Activated naive CD4-positive, alpha-beta T cell treated with anti-CD3 and anti-CD28 coated beads, Interleukin-2, amount 50 U/mL, for 24 hours (primary cell): ENCODE measurements at regions not wholly inside any gene's neighbourhood (a gene's known extent, or its start where the extent isn't known, plus 50 kb on each side); places are given as distances from the start of the nearest gene placed in this dataset.

Experiments used
- H3K27ac Mint-ChIP-seq: one replicate; pipeline ENCODE4 v1.8.0; 2021; ENCODE audit warnings: mild to moderate bottlenecking, mixed read lengths
- H3K27me3 Mint-ChIP-seq: one replicate; pipeline ENCODE4 v1.8.0; 2021; ENCODE audit warnings: mixed read lengths
- H3K36me3 Mint-ChIP-seq: one replicate; pipeline ENCODE4 v1.8.0; 2021; ENCODE audit warnings: mixed read lengths
- H3K4me1 Mint-ChIP-seq: one replicate; pipeline ENCODE4 v1.8.0; 2021; ENCODE audit warnings: mixed read lengths
- H3K4me3 Mint-ChIP-seq: one replicate; pipeline ENCODE4 v1.8.0; 2021; ENCODE audit warnings: mild to moderate bottlenecking, mixed read lengths
- H3K9me3 Mint-ChIP-seq: one replicate; pipeline ENCODE4 v1.8.0; 2021; ENCODE audit warnings: mixed read lengths

DNA sequence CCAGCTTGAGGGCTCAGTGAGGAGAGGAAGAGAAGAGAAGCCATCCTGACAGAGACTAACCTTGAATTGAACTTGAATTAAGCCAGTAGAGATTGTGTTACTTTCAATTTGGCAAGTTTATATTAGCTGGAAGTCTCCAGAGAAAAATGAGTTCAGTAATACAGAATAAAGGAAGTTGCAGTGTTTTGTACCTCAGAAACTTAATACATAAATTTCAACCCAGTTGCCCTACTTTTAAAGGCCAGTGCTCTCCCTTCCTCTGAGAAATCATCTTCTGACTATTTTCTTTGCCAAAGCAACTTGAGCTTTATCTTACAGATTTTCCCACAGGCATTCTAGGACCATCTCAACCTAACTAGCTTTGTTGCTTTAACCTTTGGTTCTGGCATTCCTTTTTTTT, 231.0 kb upstream of the GAS1 start:
- peaks cover 4% of the 10 kb centered on the region for H3K27me3 Mint-ChIP-seq
- no peak overlapping the region for H3K27ac Mint-ChIP-seq
- peaks cover 6% of the 10 kb centered on the region for H3K9me3 Mint-ChIP-seq
- no peaks in the 10 kb centered on the region for H3K4me1 Mint-ChIP-seq
- H3K36me3 Mint-ChIP-seq: no peaks in the 10 kb centered on the region
- H3K4me3 Mint-ChIP-seq: no peak overlapping the region

GRCh38 chr9:87179553-87180340, 232.4 kb upstream of the GAS1 start:
- H3K4me3 Mint-ChIP-seq: no peak overlapping the region
- H3K27ac Mint-ChIP-seq: no peak overlapping the region
- H3K9me3 Mint-ChIP-seq: peaks cover 6% of the 10 kb centered on the region
- H3K27me3 Mint-ChIP-seq: peaks cover 4% of the 10 kb centered on the region
- no peaks in the 10 kb centered on the region for H3K4me1 Mint-ChIP-seq
- H3K36me3 Mint-ChIP-seq: no peaks in the 10 kb centered on the region

DNA sequence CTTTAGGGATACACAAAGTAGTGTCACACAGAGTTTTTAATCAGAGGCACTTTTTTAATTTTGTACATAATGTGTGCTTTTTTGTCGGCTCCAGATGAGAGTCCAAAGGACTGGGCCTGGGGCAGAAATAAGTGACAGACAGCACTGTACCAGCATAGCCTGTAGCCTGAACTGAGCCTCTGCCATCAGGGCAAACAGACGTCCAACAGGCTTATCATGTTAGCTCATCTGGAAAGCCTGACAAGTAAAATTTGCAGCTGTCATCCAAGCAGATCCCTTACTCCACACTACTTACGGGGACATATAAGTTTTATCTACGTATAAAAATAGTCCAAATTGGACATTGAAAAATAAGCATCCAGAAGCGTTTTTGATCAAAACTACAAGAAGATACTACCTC, 233.1 kb upstream of the GAS1 start:
- Mint-ChIP-seq H3K27me3 (peaks cover 6% of the 10 kb centered on the region), H3K27ac (no peak overlapping the region), H3K36me3 (no peaks in the 10 kb centered on the region), H3K4me3 (no peak overlapping the region), H3K4me1 (no peaks in the 10 kb centered on the region), H3K9me3 (peaks cover 6% of the 10 kb centered on the region)

DNA sequence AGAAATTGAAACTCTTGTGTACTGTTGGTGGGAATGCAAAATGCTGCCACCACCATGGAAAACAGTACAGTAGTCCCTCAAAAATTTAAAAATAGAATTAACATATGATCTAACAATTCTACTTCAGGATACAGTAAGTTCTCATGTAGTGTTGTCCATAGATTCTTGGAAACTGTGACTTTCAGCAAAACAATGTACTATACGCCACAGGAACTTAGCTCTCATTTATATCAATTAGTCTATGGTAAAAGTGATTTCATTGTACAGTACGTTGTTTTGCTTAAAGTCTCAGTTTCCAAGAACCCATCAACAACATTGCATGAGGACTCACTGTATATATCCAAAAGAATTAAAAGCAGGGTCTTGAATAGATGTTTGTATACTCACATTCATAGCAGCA, 233.5 kb upstream of the GAS1 start:
- no peak overlapping the region for H3K27ac Mint-ChIP-seq
- no peak overlapping the region for H3K4me3 Mint-ChIP-seq
- H3K27me3 Mint-ChIP-seq: peaks cover 8% of the 10 kb centered on the region
- H3K36me3 Mint-ChIP-seq: no peaks in the 10 kb centered on the region
- peaks cover 6% of the 10 kb centered on the region for H3K9me3 Mint-ChIP-seq
- no peaks in the 10 kb centered on the region for H3K4me1 Mint-ChIP-seq

- no peaks in the 10 kb centered on the region for H3K36me3 Mint-ChIP-seq
- H3K4me3 Mint-ChIP-seq: no peak overlapping the region
- peaks cover 6% of the 10 kb centered on the region for H3K9me3 Mint-ChIP-seq
- peaks cover 11% of the 10 kb centered on the region for H3K27me3 Mint-ChIP-seq
- H3K4me1 Mint-ChIP-seq: no peaks in the 10 kb centered on the region
- no peak overlapping the region for H3K27ac Mint-ChIP-seq
Measured at GRCh38 chr9:87181670-87182069, 234.4 kb upstream of the GAS1 start.

DNA sequence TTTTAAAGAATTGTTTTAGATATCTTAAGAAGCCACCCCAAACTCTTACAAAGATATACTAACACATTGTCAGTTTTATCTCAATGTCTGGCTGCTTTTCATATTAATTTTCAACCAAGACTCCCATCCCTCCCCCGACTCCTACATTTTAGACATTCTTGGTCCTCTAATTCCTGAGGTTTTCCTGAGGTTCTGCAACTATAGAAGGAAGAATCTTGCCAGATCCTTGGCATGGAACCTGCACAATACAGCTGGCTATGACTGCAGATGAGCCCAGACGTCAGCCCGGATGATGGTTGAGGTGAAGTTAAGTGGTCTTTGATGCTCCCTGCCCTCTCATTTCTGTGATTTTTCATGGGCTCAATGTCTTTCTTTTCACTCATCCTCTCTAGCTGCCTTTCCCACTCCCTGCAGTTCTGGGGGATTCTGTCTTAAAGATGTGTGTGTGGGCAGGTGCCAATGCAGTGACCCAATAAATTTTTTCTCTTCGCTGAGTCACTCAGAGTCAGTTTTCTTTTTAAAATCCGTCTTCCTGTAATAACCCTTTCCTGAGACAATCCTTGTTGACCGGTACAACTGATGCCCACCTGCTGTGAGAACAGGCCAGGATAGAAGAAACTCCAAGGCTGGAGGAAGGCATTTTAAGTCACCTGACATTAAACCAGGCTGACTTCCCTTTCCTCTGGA, 237.8 kb upstream of the GAS1 start:
- H3K9me3 Mint-ChIP-seq: peaks cover 6% of the 10 kb centered on the region
- no peaks in the 10 kb centered on the region for H3K36me3 Mint-ChIP-seq
- no peak overlapping the region for H3K27ac Mint-ChIP-seq
- no peak overlapping the region for H3K4me3 Mint-ChIP-seq
- no peaks in the 10 kb centered on the region for H3K4me1 Mint-ChIP-seq
- peaks cover 19% of the 10 kb centered on the region for H3K27me3 Mint-ChIP-seq

DNA sequence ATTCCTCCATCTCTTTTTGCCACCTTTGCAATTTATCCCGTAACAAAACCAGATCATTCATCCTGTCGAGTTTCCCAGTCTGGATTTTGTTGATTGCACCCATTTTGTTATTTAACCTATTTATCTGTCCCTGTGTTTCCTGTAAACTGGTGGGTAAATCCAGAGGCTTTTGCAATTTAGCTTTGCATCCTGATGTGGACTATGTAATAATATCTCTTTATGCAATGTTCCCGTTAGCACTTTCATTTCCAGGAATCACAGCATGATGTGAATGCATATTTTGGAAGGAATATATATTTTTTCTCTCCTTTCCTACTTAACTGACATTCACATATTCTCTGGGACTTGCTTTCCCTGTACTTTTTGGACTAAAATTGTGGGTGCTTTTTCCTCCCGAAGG, 240.3 kb upstream of the GAS1 start:
- no peaks in the 10 kb centered on the region for H3K36me3 Mint-ChIP-seq
- H3K4me1 Mint-ChIP-seq: no peaks in the 10 kb centered on the region
- H3K27me3 Mint-ChIP-seq: peaks cover 21% of the 10 kb centered on the region
- no peak overlapping the region for H3K27ac Mint-ChIP-seq
- no peak overlapping the region for H3K4me3 Mint-ChIP-seq
- H3K9me3 Mint-ChIP-seq: peaks cover under 1% of the 10 kb centered on the region

DNA sequence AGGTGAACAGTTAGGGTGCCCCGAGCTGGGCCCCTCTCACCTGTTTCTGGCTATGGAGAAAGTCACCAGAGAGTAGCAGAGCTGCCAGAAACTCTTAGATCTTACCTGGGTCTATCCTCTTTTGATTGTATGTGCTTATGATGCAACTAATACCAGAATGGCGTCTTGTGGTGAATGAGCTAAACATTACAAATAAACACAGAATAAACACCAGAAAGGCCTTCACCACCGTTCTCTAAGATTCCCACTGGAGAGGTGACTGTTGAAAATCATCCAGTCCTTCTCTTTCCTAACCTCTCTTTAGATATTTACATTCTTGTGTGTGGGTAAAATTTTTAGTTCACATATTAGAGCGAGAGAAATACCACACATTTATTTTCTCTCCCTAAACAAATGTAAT, 241.7 kb upstream of the GAS1 start:
- H3K4me1 Mint-ChIP-seq: no peaks in the 10 kb centered on the region

DNA sequence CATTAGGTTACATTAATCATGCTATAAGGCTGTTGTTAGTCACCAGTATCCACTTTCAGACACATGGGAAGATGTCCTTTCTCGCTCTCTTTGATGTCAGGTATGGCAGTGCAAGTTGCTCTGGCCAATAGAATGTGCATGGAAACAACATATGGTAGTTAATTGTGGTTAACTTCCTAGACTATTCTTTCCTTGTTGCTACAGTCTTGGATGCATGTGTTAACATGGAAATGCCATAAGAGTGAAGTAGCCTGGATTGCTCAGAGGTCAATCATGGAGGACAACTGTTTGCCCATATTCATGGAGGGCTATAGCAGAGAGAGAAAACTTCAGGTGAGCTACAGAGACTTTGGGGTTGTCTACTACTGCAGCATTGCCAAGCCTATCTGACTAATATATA, 245.8 kb upstream of the GAS1 start:
- no peak overlapping the region for H3K4me3 Mint-ChIP-seq
- no peaks in the 10 kb centered on the region for H3K36me3 Mint-ChIP-seq
- H3K27me3 Mint-ChIP-seq: peaks cover 15% of the 10 kb centered on the region
- H3K27ac Mint-ChIP-seq: no peak overlapping the region
- H3K4me1 Mint-ChIP-seq: no peaks in the 10 kb centered on the region
- H3K9me3 Mint-ChIP-seq: no peaks in the 10 kb centered on the region

More for the DNA sequence above, 241.7 kb upstream of the GAS1 start:
- H3K36me3 Mint-ChIP-seq: no peaks in the 10 kb centered on the region
- H3K27me3 Mint-ChIP-seq: peaks cover 21% of the 10 kb centered on the region
- no peaks in the 10 kb centered on the region for H3K9me3 Mint-ChIP-seq
- H3K27ac Mint-ChIP-seq: no peak overlapping the region
- H3K4me3 Mint-ChIP-seq: no peak overlapping the region

DNA sequence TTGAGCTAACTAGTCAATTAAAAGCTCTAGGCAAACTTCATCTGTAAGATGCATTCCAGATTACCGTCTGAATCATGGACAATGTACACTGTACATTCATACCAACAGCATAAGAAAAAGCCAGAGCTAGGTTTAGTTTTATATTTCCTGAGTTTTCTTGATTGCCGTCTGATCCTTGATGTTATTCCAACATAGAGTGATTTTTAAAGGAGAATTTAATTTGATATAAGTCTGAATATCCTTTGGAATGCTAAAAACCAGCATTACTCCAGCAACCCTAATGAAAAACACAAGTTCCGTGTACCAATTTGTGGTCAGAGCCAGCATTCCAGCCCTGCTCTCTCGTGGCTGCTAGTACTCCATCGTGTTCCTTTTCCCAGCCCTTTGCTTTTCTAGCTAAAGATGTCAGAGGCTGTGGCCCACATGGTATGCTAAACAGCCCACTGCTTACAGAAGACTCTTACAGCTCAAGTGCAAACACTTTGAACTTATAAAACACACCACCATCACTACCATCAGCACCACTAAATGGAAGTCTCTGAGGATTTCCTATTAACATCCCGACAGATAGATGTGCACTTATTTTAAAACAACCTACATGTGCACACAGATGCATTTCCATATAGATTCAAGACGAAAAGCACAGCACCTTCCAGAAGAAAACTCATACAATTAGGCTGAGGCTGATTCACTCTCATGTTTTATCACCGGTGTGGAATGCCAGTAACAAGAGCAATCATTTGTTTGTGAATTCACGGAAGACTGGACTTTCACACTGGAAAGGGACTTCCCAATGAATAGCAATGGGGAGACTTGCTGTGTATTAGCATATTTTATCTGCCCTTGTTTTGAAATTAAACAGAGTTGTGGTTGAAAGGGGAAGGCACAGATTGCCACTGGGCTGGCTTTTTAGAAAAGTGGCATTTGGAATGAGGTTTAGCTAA, 246.9 kb upstream of the GAS1 start:
- Mint-ChIP-seq H3K27ac (no peak overlapping the region), H3K4me1 (no peaks in the 10 kb centered on the region), H3K36me3 (no peaks in the 10 kb centered on the region), H3K9me3 (no peaks in the 10 kb centered on the region), H3K4me3 (no peak overlapping the region), H3K27me3 (peaks cover 8% of the 10 kb centered on the region)

DNA sequence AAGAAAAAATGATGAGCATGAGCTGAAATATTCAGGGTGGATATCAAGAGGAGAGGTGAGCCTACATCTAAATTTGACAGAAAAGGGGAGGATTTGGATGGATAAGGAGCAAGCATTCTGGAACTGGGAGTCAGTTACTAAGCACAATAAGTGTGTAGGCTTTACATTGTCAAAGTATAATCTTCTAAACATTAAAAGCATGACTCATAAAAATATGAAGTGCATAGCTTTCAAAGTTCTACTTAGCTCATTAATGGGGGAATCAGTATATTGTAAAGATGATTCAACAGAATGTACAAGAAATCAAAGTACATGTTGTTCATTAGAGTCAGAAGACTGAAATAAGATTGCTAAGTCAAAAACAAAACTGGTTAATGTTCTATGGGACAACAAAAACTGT, 248.0 kb upstream of the GAS1 start:
- Mint-ChIP-seq H3K9me3 (no peaks in the 10 kb centered on the region), H3K36me3 (no peaks in the 10 kb centered on the region), H3K4me3 (no peak overlapping the region), H3K27me3 (peaks cover 8% of the 10 kb centered on the region), H3K27ac (no peak overlapping the region), H3K4me1 (no peaks in the 10 kb centered on the region)

- Mint-ChIP-seq H3K4me1 (no peaks in the 10 kb centered on the region), H3K27ac (no peak overlapping the region), H3K36me3 (no peaks in the 10 kb centered on the region), H3K27me3 (peaks cover 9% of the 10 kb centered on the region), H3K9me3 (no peaks in the 10 kb centered on the region), H3K4me3 (no peak overlapping the region)
Measured at GRCh38 chr9:87197349-87198130, 250.2 kb upstream of the GAS1 start.

DNA sequence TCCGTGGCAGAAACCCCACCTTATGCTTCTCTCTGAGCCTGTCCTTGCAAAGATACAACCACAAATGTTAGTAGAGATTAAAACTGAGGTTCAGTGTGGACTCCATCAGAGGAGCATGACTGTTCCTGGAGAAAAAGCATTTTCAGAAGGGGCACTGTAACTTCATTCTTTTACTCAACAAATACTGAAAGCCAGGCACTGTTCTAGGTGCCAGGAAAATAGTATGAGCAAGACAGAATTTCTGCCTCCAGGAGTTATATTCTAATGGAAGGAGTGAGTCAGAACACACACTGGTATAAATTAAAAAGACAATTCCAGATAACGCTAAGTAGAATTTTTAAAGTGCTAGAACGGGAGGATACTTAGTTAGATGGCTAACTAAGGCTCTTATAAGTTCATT, 251.4 kb upstream of the GAS1 start:
- no peaks in the 10 kb centered on the region for H3K4me1 Mint-ChIP-seq
- H3K36me3 Mint-ChIP-seq: no peaks in the 10 kb centered on the region
- peaks cover 9% of the 10 kb centered on the region for H3K27me3 Mint-ChIP-seq
- no peaks in the 10 kb centered on the region for H3K9me3 Mint-ChIP-seq
- H3K27ac Mint-ChIP-seq: no peak overlapping the region
- H3K4me3 Mint-ChIP-seq: no peak overlapping the region

GRCh38 chr9:87199278-87199677, 252.0 kb upstream of the GAS1 start:
- Mint-ChIP-seq H3K4me3 (no peak overlapping the region), H3K27me3 (peaks cover 11% of the 10 kb centered on the region), H3K9me3 (no peaks in the 10 kb centered on the region), H3K4me1 (no peaks in the 10 kb centered on the region), H3K36me3 (no peaks in the 10 kb centered on the region), H3K27ac (no peak overlapping the region)

- H3K4me3 Mint-ChIP-seq: no peak overlapping the region
- no peaks in the 10 kb centered on the region for H3K4me1 Mint-ChIP-seq
- H3K27ac Mint-ChIP-seq: no peak overlapping the region
- no peaks in the 10 kb centered on the region for H3K36me3 Mint-ChIP-seq
- peaks cover 11% of the 10 kb centered on the region for H3K27me3 Mint-ChIP-seq
- H3K9me3 Mint-ChIP-seq: no peaks in the 10 kb centered on the region
Measured at GRCh38 chr9:87199782-87200181, 252.5 kb upstream of the GAS1 start.
